Left ventricle myocardium inferior (tissue), 1 donor: ENCODE measurements at regions not wholly inside any gene's neighbourhood (a gene's known extent, or its start where the extent isn't known, plus 50 kb on each side); places are given as distances from the start of the nearest gene placed in this dataset.
"Not testable (repeated sequence)": the region's sequence is repeated elsewhere in the genome, so short reads cannot be mapped to it uniquely, and the experiment has no call there.

Experiments
- DNase-seq: peaks from one replicate; pipeline ENCODE4 v3.0.0-alpha.2; 2020
- H3K27ac ChIP-seq: fragments of 200-600 bp; replicated peaks from 2 replicates; pipeline ENCODE4 v1.8.0; 2021
- H3K27me3 ChIP-seq: fragments of 200-600 bp; 2 replicates; pipeline ENCODE4 v1.8.0; 2021; ENCODE audit warnings: low read depth
- H3K36me3 ChIP-seq: fragments of 200-600 bp; 2 replicates; pipeline ENCODE4 v1.8.0; 2021
- H3K4me1 ChIP-seq: fragments of 200-600 bp; 2 replicates; pipeline ENCODE4 v1.8.0; 2021
- H3K4me3 ChIP-seq: fragments of 200-600 bp; 2 replicates; pipeline ENCODE4 v1.8.0; 2021; ENCODE audit warnings: mild to moderate bottlenecking, moderate library complexity
- H3K9me3 ChIP-seq: fragments of 200-600 bp; replicated peaks from 2 replicates; pipeline ENCODE4 v1.8.0; 2021
- intact Hi-C: fragments of 100-400 bp; cut with micrococcal nuclease; formaldehyde crosslinking; loops from one replicate; pipeline ENCODE4 v1.11.0; 2022
- TF ChIP-seq, protein P1 (sequence below): fragments of 200-600 bp; IDR thresholded peaks from 2 replicates; pipeline ENCODE4 v1.8.0; 2021; ENCODE audit warnings: antibody characterized with exemption, mild to moderate bottlenecking, borderline replicate concordance
- donor health status: DM: no; HTN: yes; CAD: no; lungs with severe emphysema.

DNA sequence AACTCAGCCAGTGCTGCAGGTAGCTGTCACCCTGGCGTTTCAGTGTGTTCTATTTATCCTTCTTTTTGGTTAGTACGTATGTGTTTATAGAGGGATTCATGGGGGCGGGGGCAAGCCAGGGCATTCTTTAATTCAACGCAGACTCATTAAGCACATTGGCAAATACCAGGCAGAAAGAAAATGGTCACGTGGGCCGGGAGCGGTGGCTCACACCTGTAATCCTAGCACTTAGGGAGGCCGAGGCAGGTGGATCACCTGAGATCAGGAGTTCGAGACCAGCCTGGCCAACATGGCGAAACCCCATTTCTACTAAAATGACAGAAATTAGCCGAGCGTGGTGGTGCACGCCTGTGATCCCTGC, 69.1 kb downstream of the HAPSTR1 start:
- Histone ChIP-seq H3K27ac (no peak overlapping the region), H3K9me3 (no peaks in the 10 kb centered on the region), H3K4me3 (no peak overlapping the region), H3K36me3 (no peaks in the 10 kb centered on the region), H3K27me3 (peaks cover 22% of the 10 kb centered on the region), H3K4me1 (no peaks in the 10 kb centered on the region)
- no peak for DNase-seq
- intact Hi-C loops, result no loop called here
- TF ChIP-seq, protein P1, sequence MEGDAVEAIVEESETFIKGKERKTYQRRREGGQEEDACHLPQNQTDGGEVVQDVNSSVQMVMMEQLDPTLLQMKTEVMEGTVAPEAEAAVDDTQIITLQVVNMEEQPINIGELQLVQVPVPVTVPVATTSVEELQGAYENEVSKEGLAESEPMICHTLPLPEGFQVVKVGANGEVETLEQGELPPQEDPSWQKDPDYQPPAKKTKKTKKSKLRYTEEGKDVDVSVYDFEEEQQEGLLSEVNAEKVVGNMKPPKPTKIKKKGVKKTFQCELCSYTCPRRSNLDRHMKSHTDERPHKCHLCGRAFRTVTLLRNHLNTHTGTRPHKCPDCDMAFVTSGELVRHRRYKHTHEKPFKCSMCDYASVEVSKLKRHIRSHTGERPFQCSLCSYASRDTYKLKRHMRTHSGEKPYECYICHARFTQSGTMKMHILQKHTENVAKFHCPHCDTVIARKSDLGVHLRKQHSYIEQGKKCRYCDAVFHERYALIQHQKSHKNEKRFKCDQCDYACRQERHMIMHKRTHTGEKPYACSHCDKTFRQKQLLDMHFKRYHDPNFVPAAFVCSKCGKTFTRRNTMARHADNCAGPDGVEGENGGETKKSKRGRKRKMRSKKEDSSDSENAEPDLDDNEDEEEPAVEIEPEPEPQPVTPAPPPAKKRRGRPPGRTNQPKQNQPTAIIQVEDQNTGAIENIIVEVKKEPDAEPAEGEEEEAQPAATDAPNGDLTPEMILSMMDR, result no peak

DNA sequence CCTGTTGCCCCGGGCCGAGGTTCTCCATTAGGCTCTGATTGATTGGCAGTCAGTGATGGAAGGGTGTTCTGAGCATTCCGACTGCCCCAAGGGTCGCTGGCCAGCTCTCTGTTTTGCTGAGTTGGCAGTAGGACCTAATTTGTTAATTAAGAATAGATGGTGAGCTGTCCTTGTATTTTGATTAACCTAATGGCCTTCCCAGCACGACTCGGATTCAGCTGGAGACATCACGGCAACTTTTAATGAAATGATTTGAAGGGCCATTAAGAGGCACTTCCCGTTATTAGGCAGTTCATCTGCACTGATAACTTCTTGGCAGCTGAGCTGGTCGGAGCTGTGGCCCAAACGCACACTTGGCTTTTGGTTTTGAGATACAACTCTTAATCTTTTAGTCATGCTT, 74.2 kb downstream of the HAPSTR1 start:
- Histone ChIP-seq H3K27ac (no peak overlapping the region), H3K4me3 (no peak overlapping the region), H3K27me3 (no peaks in the 10 kb centered on the region), H3K9me3 (no peaks in the 10 kb centered on the region), H3K4me1 (no peaks in the 10 kb centered on the region), H3K36me3 (no peaks in the 10 kb centered on the region)
- TF ChIP-seq, protein P1, result no peak
- intact Hi-C loops, result no loop called here
- DNase-seq, result no peak

DNA sequence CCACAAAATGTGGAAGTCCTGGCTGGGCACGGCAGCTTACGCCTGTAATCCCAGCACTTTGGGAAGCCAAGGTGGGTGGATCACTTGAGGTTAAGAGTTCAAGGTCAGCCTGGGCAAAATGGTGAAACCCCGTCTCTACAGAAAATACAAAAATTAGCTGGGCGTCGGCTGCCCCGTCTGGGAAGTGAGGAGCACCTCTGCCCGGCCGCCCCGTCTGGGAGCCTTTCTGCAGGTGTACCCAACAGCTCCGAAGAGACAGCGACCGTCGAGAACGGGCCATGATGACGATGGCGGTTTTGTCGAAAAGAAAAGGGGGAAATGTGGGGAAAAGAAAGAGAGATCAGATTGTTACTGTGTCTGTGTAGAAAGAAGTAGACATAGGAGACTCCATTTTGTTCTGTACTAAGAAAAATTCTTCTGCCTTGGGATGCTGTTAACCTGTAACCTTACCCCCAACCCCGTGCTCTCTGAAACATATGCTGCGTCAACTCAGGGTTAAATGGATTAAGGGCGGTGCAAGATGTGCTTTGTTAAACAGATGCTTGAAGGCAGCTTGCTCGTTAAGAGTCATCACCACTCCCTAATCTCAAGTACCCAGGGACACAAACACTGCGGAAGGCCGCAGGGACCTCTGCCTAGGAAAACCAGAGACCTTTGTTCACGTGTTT, 75.0 kb downstream of the HAPSTR1 start:
- DNase-seq, H3K4me1 ChIP-seq, intact Hi-C loops, H3K27me3 ChIP-seq, H3K9me3 ChIP-seq, H3K36me3 ChIP-seq, H3K4me3 ChIP-seq, H3K27ac ChIP-seq: not testable (repeated sequence)

DNA sequence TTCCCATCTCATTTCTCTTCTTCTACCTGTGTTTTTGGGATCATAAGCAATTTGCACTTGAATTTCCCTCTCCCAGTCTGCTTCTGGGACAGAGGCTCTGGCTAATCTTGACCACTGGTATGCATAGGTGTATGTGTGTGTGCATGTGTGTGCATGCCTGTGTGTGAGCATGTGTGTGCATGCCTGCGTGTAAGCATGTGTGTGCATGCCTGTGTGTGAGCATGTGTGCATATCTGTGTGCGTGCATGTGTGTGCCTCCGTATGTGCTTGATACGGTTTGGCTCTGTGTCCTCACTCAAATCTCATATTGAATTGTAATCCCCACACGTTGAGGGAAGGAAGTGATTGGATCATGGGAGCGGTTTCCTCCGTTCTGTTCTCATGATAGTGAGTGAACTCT, 77.7 kb downstream of the HAPSTR1 start:
- TF ChIP-seq, protein P1, result no peak
- Histone ChIP-seq H3K27ac (no peak overlapping the region), H3K9me3 (no peaks in the 10 kb centered on the region), H3K27me3 (no peaks in the 10 kb centered on the region), H3K36me3 (no peaks in the 10 kb centered on the region), H3K4me3 (no peak overlapping the region), H3K4me1 (no peaks in the 10 kb centered on the region)
- intact Hi-C loops, result no loop called here
- DNase-seq, result no peak

DNA sequence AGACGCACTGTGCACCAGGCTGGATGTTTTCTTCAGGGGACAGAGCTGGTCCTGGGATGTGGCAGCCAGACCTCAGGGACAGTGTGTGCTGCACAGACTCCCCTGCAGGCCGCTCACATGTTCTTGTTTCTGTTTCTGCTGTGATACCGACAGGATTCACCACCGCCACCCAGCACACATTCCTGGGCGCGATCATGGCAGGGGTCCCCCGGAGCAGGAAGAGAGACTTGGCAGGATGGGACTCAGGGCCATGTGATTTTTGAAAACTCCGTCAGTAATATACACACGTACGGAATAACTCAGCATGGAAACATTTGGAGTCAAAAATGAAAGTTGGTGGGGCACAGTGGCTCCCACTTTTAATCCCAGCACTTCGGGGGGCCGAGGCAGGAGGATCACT, 79.0 kb downstream of the HAPSTR1 start:
- no peaks in the 10 kb centered on the region for H3K36me3 ChIP-seq
- no peaks in the 10 kb centered on the region for H3K27me3 ChIP-seq
- TF ChIP-seq, protein P1, result no peak
- no peaks in the 10 kb centered on the region for H3K4me1 ChIP-seq
- intact Hi-C loops, result no loop called here
- DNase-seq, result no peak
- H3K9me3 ChIP-seq, result no peaks in the 10 kb centered on the region
- H3K4me3 ChIP-seq, result no peak overlapping the region
- H3K27ac ChIP-seq, result no peak overlapping the region

DNA sequence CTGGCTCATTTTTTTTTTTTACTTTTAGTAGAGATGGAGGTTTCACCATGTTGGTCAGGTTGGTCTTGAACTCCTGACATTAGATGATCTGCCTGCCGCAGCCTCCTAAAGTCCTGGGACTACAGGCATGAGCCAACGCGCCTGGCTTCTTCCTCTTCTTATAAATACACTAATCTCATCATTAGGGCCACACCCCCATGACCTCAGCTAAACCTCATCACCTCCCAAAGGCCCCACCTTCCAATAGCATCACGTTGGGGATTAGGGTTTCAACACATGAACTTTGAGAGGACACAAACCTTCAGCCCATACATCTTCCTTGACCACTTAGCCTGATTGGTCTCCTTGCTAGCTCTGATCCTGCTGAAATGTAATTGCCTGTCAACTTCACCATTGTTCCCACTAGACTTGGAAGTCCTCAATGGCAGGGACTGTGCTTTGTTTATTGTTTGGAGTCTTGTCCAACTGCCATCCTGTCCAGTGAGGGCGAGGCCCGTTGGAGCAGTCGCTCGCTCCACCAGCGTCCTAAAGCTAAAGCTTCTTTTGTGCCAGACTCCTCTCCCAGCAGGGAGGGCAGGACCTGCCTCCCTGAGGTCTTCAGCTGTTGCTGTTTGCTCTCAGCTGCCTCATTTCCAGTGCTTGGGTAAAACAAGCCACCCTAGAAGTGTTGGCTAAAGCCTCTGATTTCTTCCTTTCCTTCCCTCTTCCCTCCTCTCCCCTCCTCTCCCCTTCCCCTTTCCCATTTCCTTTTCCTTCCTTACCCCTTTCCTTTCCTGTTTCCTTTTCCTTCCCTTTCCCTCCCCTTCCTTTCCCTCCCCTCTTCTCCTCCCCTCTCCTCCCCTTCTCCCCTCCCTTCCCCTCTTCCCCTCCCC, 85.3 kb downstream of the HAPSTR1 start:
- no peaks in the 10 kb centered on the region for H3K9me3 ChIP-seq
- H3K27ac ChIP-seq, result no peak overlapping the region
- no peaks in the 10 kb centered on the region for H3K27me3 ChIP-seq
- H3K4me3 ChIP-seq, result no peak overlapping the region
- TF ChIP-seq, protein P1, result no peak
- DNase-seq, result no peak
- intact Hi-C loops, result no loop called here
- H3K36me3 ChIP-seq, result no peaks in the 10 kb centered on the region
- no peaks in the 10 kb centered on the region for H3K4me1 ChIP-seq
